ENCODE measurements at regions not wholly inside any gene's neighbourhood (a gene's known extent, or its start where the extent isn't known, plus 50 kb on each side); places are given as distances from the start of the nearest gene placed in this dataset.

DNA sequence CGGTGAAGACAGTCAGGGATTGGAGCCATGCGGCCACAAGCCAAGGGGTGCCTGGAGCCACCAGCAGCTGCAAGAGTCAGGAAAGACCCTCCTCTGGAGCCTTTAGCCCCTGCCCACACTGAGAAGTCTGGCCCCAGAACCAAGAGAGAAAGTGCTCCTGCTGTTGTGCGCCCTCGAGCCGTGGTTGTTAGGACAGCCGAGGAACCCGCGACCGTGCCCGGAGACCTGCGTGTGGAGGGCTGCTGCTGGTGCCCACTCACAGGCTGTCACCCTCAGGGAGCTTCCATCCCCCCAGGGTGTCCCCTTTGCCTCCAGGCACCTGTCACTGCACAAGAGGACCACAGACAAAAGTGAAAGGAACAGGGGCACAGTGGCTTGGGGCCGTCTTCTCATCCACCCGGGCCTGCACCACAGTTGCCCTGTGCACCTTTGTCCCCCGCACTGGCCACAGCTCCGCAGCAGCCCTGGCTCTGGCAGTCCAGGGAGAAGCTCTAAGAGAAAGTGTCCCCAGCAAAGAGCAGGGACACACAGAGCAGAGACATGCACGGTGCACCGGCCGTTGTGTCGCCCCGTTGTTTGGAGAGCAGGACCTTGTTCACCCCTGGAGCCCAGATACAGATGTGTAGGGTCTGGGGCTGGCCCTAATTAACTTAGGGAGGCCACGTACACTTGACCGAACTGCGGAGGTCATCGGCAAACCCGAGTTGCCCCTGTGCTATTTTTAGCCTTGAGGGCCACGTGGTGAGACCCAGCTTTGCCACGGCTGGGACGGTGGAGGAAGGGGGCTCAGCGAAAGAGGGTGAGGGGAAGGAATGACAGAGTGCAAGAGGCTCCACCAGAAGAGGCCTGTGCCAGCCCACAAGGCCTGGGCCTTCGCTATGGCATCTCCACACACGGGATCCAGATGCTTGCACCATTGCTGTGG, 329.2 kb downstream of the C16orf95 start:
- peaks cover 8% of the 10 kb centered on the region for H3K4me1 Mint-ChIP-seq
- H3K9me3 Mint-ChIP-seq: peaks cover 7% of the 10 kb centered on the region
- DNase-seq (ENCODE audit: low spot score) (no peak), ATAC-seq (no peak)
- no peak overlapping the region for H3K27ac Mint-ChIP-seq
- no peaks in the 10 kb centered on the region for H3K36me3 Mint-ChIP-seq
- TF ChIP-seq, protein P1, sequence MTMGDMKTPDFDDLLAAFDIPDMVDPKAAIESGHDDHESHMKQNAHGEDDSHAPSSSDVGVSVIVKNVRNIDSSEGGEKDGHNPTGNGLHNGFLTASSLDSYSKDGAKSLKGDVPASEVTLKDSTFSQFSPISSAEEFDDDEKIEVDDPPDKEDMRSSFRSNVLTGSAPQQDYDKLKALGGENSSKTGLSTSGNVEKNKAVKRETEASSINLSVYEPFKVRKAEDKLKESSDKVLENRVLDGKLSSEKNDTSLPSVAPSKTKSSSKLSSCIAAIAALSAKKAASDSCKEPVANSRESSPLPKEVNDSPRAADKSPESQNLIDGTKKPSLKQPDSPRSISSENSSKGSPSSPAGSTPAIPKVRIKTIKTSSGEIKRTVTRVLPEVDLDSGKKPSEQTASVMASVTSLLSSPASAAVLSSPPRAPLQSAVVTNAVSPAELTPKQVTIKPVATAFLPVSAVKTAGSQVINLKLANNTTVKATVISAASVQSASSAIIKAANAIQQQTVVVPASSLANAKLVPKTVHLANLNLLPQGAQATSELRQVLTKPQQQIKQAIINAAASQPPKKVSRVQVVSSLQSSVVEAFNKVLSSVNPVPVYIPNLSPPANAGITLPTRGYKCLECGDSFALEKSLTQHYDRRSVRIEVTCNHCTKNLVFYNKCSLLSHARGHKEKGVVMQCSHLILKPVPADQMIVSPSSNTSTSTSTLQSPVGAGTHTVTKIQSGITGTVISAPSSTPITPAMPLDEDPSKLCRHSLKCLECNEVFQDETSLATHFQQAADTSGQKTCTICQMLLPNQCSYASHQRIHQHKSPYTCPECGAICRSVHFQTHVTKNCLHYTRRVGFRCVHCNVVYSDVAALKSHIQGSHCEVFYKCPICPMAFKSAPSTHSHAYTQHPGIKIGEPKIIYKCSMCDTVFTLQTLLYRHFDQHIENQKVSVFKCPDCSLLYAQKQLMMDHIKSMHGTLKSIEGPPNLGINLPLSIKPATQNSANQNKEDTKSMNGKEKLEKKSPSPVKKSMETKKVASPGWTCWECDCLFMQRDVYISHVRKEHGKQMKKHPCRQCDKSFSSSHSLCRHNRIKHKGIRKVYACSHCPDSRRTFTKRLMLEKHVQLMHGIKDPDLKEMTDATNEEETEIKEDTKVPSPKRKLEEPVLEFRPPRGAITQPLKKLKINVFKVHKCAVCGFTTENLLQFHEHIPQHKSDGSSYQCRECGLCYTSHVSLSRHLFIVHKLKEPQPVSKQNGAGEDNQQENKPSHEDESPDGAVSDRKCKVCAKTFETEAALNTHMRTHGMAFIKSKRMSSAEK (CRISPR knock-in tag; IDR thresholded peaks at IDR 0.05; ENCODE audit: borderline replicate concordance): no peak
- TF ChIP-seq NFYB (CRISPR knock-in tag; conservative IDR thresholded peaks at IDR 0.05; ENCODE audit: low read depth) (no peak), NR3C1 (CRISPR knock-in tag; conservative IDR thresholded peaks at IDR 0.05; ENCODE audit: low read depth) (no peak), EMX1 (CRISPR knock-in tag; IDR thresholded peaks at IDR 0.05) (no peak), ZNF232 (CRISPR knock-in tag; IDR thresholded peaks at IDR 0.05) (no peak), SP1 (CRISPR knock-in tag; conservative IDR thresholded peaks at IDR 0.05) (no peak), CBFB (CRISPR knock-in tag; IDR thresholded peaks at IDR 0.05; ENCODE audit: low read depth) (no peak), NFATC4 (CRISPR knock-in tag; IDR thresholded peaks at IDR 0.05) (no peak), NR2C2 (CRISPR knock-in tag; IDR thresholded peaks at IDR 0.05) (no peak), ZNF219 (CRISPR knock-in tag; IDR thresholded peaks at IDR 0.05; ENCODE audit: borderline replicate concordance) (no peak), JUN (CRISPR knock-in tag; IDR thresholded peaks at IDR 0.05) (no peak), CREB1 (CRISPR knock-in tag; IDR thresholded peaks at IDR 0.05) (no peak), SMAD4 (CRISPR knock-in tag; IDR thresholded peaks at IDR 0.05) (no peak), NFE2L1 (CRISPR knock-in tag; IDR thresholded peaks at IDR 0.05) (no peak), GABPB1 (CRISPR knock-in tag; IDR thresholded peaks at IDR 0.05) (no peak)
- TF ChIP-seq, protein P2, sequence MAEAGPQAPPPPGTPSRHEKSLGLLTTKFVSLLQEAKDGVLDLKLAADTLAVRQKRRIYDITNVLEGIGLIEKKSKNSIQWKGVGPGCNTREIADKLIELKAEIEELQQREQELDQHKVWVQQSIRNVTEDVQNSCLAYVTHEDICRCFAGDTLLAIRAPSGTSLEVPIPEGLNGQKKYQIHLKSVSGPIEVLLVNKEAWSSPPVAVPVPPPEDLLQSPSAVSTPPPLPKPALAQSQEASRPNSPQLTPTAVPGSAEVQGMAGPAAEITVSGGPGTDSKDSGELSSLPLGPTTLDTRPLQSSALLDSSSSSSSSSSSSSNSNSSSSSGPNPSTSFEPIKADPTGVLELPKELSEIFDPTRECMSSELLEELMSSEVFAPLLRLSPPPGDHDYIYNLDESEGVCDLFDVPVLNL (CRISPR knock-in tag; IDR thresholded peaks at IDR 0.05; ENCODE audit: borderline replicate concordance, low read depth): no peak
- TF ChIP-seq, protein P3, sequence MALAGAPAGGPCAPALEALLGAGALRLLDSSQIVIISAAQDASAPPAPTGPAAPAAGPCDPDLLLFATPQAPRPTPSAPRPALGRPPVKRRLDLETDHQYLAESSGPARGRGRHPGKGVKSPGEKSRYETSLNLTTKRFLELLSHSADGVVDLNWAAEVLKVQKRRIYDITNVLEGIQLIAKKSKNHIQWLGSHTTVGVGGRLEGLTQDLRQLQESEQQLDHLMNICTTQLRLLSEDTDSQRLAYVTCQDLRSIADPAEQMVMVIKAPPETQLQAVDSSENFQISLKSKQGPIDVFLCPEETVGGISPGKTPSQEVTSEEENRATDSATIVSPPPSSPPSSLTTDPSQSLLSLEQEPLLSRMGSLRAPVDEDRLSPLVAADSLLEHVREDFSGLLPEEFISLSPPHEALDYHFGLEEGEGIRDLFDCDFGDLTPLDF (CRISPR knock-in tag; IDR thresholded peaks at IDR 0.05): no peak
- ChIA-PET POLR2A (no interaction called here), CTCF (no interaction called here)
- no peak overlapping the region for H3K4me3 Mint-ChIP-seq
- H3K27me3 Mint-ChIP-seq (ENCODE audit: low read depth): 0 out of 2 replicates have a peak, but pooled peaks cover 3% of the 10 kb centered on the region

DNA sequence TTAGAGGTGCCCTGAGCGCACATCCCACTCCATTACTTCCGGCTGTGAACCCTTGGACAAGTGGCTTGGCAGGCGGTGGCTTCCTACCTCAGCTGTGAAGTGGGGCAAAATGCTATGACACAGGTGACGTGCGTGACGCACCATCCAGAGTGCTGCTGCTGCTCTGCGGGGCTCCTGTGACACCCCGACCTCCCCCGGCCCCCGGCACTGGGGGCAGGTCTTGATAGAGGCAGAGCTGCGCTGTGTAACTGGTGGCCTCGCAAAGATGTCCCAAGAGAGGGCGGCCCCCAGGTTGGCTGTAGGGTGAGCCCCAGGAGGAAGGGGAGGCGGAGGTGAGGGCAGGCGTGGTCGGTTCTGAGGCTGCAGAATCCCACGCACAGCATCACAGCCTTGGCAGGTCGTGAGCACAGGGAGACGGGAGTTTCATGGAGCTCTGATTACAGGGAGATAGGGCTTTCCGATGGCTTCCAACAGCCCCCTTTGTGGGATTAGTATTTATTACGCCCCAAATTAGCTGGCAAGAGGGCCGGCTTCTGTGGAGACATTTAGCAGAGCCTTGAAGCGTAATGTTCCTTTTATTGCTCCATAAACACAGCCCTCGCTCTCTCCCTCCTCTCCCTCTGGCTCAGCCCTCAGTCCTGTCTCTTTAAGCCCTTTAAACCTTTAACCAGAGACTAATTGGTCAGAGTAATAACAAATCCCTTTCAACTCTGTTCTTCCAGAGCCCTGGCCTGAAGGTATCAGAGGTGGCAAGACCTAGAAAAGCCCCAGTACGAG, 328.1 kb downstream of the C16orf95 start:
- H3K4me1 Mint-ChIP-seq: peaks cover 8% of the 10 kb centered on the region
- 0 out of 2 replicates have a peak, but pooled peaks cover 3% of the 10 kb centered on the region for H3K27me3 Mint-ChIP-seq (ENCODE audit: low read depth)
- ATAC-seq: no peak
- no peak overlapping the region for H3K27ac Mint-ChIP-seq
- no peak for DNase-seq (ENCODE audit: low spot score)
- H3K4me3 Mint-ChIP-seq: no peak overlapping the region
- POLR2A ChIA-PET: no interaction called here
- peaks cover 7% of the 10 kb centered on the region for H3K9me3 Mint-ChIP-seq
- no peaks in the 10 kb centered on the region for H3K36me3 Mint-ChIP-seq
- CTCF ChIA-PET: no interaction called here
- TF ChIP-seq, protein P4, sequence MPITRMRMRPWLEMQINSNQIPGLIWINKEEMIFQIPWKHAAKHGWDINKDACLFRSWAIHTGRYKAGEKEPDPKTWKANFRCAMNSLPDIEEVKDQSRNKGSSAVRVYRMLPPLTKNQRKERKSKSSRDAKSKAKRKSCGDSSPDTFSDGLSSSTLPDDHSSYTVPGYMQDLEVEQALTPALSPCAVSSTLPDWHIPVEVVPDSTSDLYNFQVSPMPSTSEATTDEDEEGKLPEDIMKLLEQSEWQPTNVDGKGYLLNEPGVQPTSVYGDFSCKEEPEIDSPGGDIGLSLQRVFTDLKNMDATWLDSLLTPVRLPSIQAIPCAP (CRISPR knock-in tag; IDR thresholded peaks at IDR 0.05): no peak
- TF ChIP-seq CBFB (CRISPR knock-in tag; IDR thresholded peaks at IDR 0.05; ENCODE audit: low read depth): no peak
- no peak for TF ChIP-seq TEAD1 (CRISPR knock-in tag; IDR thresholded peaks at IDR 0.05)
- TF ChIP-seq SMAD3 (CRISPR knock-in tag; IDR thresholded peaks at IDR 0.05; ENCODE audit: borderline replicate concordance): no peak
- no peak for TF ChIP-seq TEAD4 (CRISPR knock-in tag; IDR thresholded peaks at IDR 0.05)
- TF ChIP-seq, protein P2 (CRISPR knock-in tag; IDR thresholded peaks at IDR 0.05; ENCODE audit: borderline replicate concordance, low read depth): no peak
- no peak for TF ChIP-seq HMGA2 (CRISPR knock-in tag; IDR thresholded peaks at IDR 0.05)
- TF ChIP-seq NFYB (CRISPR knock-in tag; conservative IDR thresholded peaks at IDR 0.05; ENCODE audit: low read depth): no peak
- no peak for TF ChIP-seq FOXK1 (CRISPR knock-in tag; IDR thresholded peaks at IDR 0.05)
- no peak for TF ChIP-seq MXD4 (CRISPR knock-in tag; IDR thresholded peaks at IDR 0.05; ENCODE audit: borderline replicate concordance)
- TF ChIP-seq PRRX2 (CRISPR knock-in tag; IDR thresholded peaks at IDR 0.05): no peak
- no peak for TF ChIP-seq GABPB1 (CRISPR knock-in tag; IDR thresholded peaks at IDR 0.05)
- TF ChIP-seq ATF1 (CRISPR knock-in tag; IDR thresholded peaks at IDR 0.05): no peak
- no peak for TF ChIP-seq JUN (CRISPR knock-in tag; IDR thresholded peaks at IDR 0.05)
- TF ChIP-seq GTF2I (CRISPR knock-in tag; conservative IDR thresholded peaks at IDR 0.05): no peak
